ENCODE measurements at regions not wholly inside any gene's neighbourhood (a gene's known extent, or its start where the extent isn't known, plus 50 kb on each side); places are given as distances from the start of the nearest gene placed in this dataset.
A peak's percentile ranks its signal among the peaks of the same experiment; 100 is the strongest.

DNA sequence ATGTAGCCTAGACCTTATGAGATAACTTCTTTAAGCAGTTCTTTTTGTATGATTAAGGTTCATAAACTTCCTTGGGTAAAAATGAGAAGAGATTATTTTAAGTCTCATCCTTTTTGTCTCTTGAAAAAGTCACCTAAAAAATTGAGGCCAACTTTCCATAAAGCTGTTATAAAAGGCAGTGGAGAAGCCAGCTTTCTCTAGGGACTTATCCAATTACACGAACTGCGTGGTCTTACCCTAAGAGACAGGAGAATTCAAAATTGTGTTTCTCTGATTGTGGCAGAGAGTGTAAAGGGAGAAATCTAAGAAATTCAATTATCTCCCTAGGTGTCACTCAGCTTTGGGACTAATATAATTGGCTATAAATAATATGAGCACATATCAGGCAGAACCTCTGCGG lies 262.0 kb downstream of the SHOX2 start:
- no peak overlapping the region for H3K27ac ChIP-seq
- DNase-seq: no peak
- WGBS, 2 experiments (ENCODE audit: low coverage in 1 of 2, low lambda C conversion rate in 2 of 2, missing lambda C conversion rate in 2 of 2): 92 to 99% methylated on average over 3 of the region's 3 CpGs
- no peak overlapping the region for H2AFZ ChIP-seq
- H3K27me3 ChIP-seq (replicated peaks; ENCODE audit: insufficient read depth): no peaks in the 10 kb centered on the region
- peaks cover 12% of the 10 kb centered on the region for H3K4me1 ChIP-seq (ENCODE audit: insufficient read depth)
- H3K9ac ChIP-seq: no peak overlapping the region
- H3K36me3 ChIP-seq (ENCODE audit: low read depth): no peaks in the 10 kb centered on the region
- no peaks in the 10 kb centered on the region for H3K9me3 ChIP-seq (ENCODE audit: low read depth)
- H3K4me2 ChIP-seq (ENCODE audit: unreplicated experiment): no peak overlapping the region
- in situ Hi-C loops (cut with MboI): no loop called here
- H3K79me2 ChIP-seq (ENCODE audit: insufficient read depth): no peaks in the 10 kb centered on the region
- H3F3A ChIP-seq (ENCODE audit: insufficient read depth): no peaks in the 10 kb centered on the region
- H4K20me1 ChIP-seq (ENCODE audit: insufficient read depth): no peaks in the 10 kb centered on the region
- no peak for TF ChIP-seq EZH2 (IDR thresholded peaks at IDR 0.05; ENCODE audit: insufficient read depth, poor library complexity, severe bottlenecking)
- no peak for TF ChIP-seq EZH2phosphoT487 (IDR thresholded peaks at IDR 0.05; ENCODE audit: insufficient read depth, low read depth)
- H3K4me3 ChIP-seq: no peak overlapping the region
- no peaks in the 10 kb centered on the region for H3K9me2 ChIP-seq (ENCODE audit: insufficient read depth)

DNA sequence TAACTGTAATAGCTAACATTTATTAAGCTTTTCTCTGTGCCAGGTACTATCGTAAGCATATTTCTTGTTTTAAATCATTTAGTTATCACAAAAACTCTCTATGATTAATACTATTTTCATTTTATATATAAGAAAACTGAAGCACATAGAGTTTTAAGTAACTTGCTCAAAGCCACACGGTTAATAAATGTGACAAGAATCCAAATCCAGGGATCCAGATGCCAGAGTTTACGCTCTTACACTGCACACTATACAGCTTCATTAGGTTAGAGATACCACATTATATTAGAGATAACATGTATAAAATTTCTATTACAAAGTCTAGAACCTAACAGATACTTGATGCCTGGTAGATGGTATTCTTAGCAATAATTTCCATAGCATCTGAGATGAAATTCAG lies 265.2 kb downstream of the SHOX2 start:
- DNase-seq: no peak
- Histone ChIP-seq H3K27ac (no peak overlapping the region), H3K9ac (no peak overlapping the region), H3K27me3 (replicated peaks; ENCODE audit: insufficient read depth) (no peaks in the 10 kb centered on the region), H3K4me2 (ENCODE audit: unreplicated experiment) (no peak overlapping the region), H3K4me1 (ENCODE audit: insufficient read depth) (peaks cover 23% of the 10 kb centered on the region), H3K9me2 (ENCODE audit: insufficient read depth) (no peaks in the 10 kb centered on the region), H2AFZ (no peak overlapping the region), H3K4me3 (no peak overlapping the region), H4K20me1 (ENCODE audit: insufficient read depth) (no peaks in the 10 kb centered on the region), H3K36me3 (ENCODE audit: low read depth) (no peaks in the 10 kb centered on the region), H3K79me2 (ENCODE audit: insufficient read depth) (no peaks in the 10 kb centered on the region), H3K9me3 (ENCODE audit: low read depth) (no peaks in the 10 kb centered on the region), H3F3A (ENCODE audit: insufficient read depth) (no peaks in the 10 kb centered on the region)
- TF ChIP-seq EZH2 (IDR thresholded peaks at IDR 0.05; ENCODE audit: insufficient read depth, poor library complexity, severe bottlenecking) (no peak), EZH2phosphoT487 (IDR thresholded peaks at IDR 0.05; ENCODE audit: insufficient read depth, low read depth) (no peak)
- WGBS, 2 experiments (ENCODE audit: low coverage in 1 of 2, low lambda C conversion rate in 2 of 2, missing lambda C conversion rate in 2 of 2): 95 to 98% methylated on average over 3 of the region's 3 CpGs
- in situ Hi-C loops (cut with MboI): no loop called here

DNA sequence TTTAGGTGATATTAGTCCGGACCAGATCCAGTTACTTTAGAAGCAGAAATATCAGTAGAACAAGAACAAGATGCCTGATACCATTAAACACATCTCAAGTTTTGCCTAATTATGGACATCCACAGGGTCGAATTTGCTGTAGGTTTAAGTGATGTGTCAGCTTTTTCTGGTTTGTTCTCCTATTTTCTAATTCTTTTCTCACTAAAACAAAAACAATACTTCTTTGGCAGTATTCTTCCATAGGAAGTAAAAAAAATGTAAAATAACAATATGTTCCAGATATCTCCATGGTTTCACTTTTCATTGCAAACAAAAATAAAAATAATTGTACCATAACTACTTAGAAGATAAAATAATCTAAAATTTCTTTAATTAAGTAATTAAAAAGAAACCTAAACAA lies 265.7 kb downstream of the SHOX2 start:
- no peak for DNase-seq
- in situ Hi-C loops (cut with MboI): no loop called here
- H3K9ac ChIP-seq: no peak overlapping the region
- WGBS, 2 experiments (ENCODE audit: low coverage in 1 of 2, low lambda C conversion rate in 2 of 2, missing lambda C conversion rate in 2 of 2): 50 to 56% methylated on average over 2 of the region's 2 CpGs
- no peak for TF ChIP-seq EZH2phosphoT487 (IDR thresholded peaks at IDR 0.05; ENCODE audit: insufficient read depth, low read depth)
- TF ChIP-seq EZH2 (IDR thresholded peaks at IDR 0.05; ENCODE audit: insufficient read depth, poor library complexity, severe bottlenecking): no peak
- no peaks in the 10 kb centered on the region for H3K9me3 ChIP-seq (ENCODE audit: low read depth)
- H3K4me2 ChIP-seq (ENCODE audit: unreplicated experiment): no peak overlapping the region
- H3K4me1 ChIP-seq (ENCODE audit: insufficient read depth): peaks cover 23% of the 10 kb centered on the region
- no peaks in the 10 kb centered on the region for H3K79me2 ChIP-seq (ENCODE audit: insufficient read depth)
- H3F3A ChIP-seq (ENCODE audit: insufficient read depth): no peaks in the 10 kb centered on the region
- H3K9me2 ChIP-seq (ENCODE audit: insufficient read depth): no peaks in the 10 kb centered on the region
- no peaks in the 10 kb centered on the region for H3K27me3 ChIP-seq (replicated peaks; ENCODE audit: insufficient read depth)
- H3K27ac ChIP-seq: no peak overlapping the region
- no peaks in the 10 kb centered on the region for H4K20me1 ChIP-seq (ENCODE audit: insufficient read depth)
- H3K36me3 ChIP-seq (ENCODE audit: low read depth): no peaks in the 10 kb centered on the region
- H3K4me3 ChIP-seq: no peak overlapping the region
- H2AFZ ChIP-seq: no peak overlapping the region

DNA sequence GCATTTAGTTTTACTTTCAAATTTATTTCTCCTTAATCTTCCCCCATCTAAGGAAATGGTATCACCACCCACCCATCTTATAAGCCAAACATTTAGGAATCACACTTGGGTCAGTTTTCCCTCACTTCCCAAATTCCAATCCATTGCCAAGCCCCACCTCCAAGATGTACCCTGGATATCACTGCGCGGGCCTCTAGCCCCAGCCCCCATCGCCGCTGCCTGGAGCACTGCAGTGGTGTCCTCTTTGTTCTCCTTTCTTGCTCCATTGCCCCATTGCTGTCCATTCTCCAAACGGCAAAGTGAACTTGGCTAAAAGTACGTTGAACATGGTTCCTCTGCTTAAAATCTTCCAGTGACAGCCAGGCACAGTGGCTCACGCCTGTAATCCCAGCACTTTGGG lies 267.8 kb downstream of the SHOX2 start:
- Histone ChIP-seq H3K9me3 (ENCODE audit: low read depth) (no peaks in the 10 kb centered on the region), H3K79me2 (ENCODE audit: insufficient read depth) (no peaks in the 10 kb centered on the region), H3K27me3 (replicated peaks; ENCODE audit: insufficient read depth) (no peaks in the 10 kb centered on the region), H3F3A (ENCODE audit: insufficient read depth) (no peaks in the 10 kb centered on the region), H3K36me3 (ENCODE audit: low read depth) (no peaks in the 10 kb centered on the region), H3K9ac (no peak overlapping the region), H4K20me1 (ENCODE audit: insufficient read depth) (no peaks in the 10 kb centered on the region), H3K4me1 (ENCODE audit: insufficient read depth) (peaks cover 14% of the 10 kb centered on the region), H2AFZ (no peak overlapping the region), H3K9me2 (ENCODE audit: insufficient read depth) (no peaks in the 10 kb centered on the region), H3K27ac (no peak overlapping the region), H3K4me3 (no peak overlapping the region), H3K4me2 (ENCODE audit: unreplicated experiment) (no peak overlapping the region)
- WGBS, 2 experiments (ENCODE audit: low coverage in 1 of 2, low lambda C conversion rate in 2 of 2, missing lambda C conversion rate in 2 of 2): 86 to 88% methylated on average over 7 of the region's 7 CpGs
- in situ Hi-C loops (cut with MboI): no loop called here
- TF ChIP-seq EZH2 (IDR thresholded peaks at IDR 0.05; ENCODE audit: insufficient read depth, poor library complexity, severe bottlenecking) (no peak), EZH2phosphoT487 (IDR thresholded peaks at IDR 0.05; ENCODE audit: insufficient read depth, low read depth) (no peak)
- no peak for DNase-seq

DNA sequence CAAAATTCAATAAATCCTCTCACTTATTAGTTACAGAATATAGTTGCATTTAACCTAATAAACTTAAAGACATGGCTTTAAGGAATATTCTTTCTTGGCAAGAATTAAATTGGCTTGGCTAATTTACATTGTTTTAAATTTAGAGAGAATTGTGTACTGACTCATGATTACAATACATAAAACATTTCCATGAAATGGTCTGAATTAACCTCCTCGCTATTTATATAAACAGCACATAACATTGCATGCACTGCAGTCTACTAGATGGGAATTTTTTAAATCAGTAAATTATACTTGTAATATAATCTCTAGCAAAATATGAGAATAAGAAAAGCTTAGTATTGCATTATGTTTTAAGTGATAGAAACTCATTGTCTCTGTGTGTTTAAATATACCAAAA lies 268.9 kb downstream of the SHOX2 start:
- WGBS, 2 experiments (ENCODE audit: low coverage in 1 of 2, low lambda C conversion rate in 2 of 2, missing lambda C conversion rate in 2 of 2): 38 to 45% methylated on average over 1 of the region's 1 CpG

More for the DNA sequence above, 268.9 kb downstream of the SHOX2 start:
- Histone ChIP-seq H3K27me3 (replicated peaks; ENCODE audit: insufficient read depth) (no peaks in the 10 kb centered on the region), H3K4me1 (ENCODE audit: insufficient read depth) (peaks cover 23% of the 10 kb centered on the region), H3K79me2 (ENCODE audit: insufficient read depth) (no peaks in the 10 kb centered on the region), H3K9ac (no peak overlapping the region), H2AFZ (no peak overlapping the region), H3K4me2 (ENCODE audit: unreplicated experiment) (no peak overlapping the region), H3K9me3 (ENCODE audit: low read depth) (no peaks in the 10 kb centered on the region), H4K20me1 (ENCODE audit: insufficient read depth) (no peaks in the 10 kb centered on the region), H3K4me3 (no peak overlapping the region), H3K27ac (no peak overlapping the region), H3K9me2 (ENCODE audit: insufficient read depth) (no peaks in the 10 kb centered on the region), H3F3A (ENCODE audit: insufficient read depth) (peaks cover 10% of the 10 kb centered on the region), H3K36me3 (ENCODE audit: low read depth) (no peaks in the 10 kb centered on the region)
- TF ChIP-seq EZH2 (IDR thresholded peaks at IDR 0.05; ENCODE audit: insufficient read depth, poor library complexity, severe bottlenecking) (no peak), EZH2phosphoT487 (IDR thresholded peaks at IDR 0.05; ENCODE audit: insufficient read depth, low read depth) (no peak)
- in situ Hi-C loops (cut with MboI): no loop called here
- DNase-seq: peak; percentile 19
